ENCODE measurements at regions not wholly inside any gene's neighbourhood (a gene's known extent, or its start where the extent isn't known, plus 50 kb on each side); places are given as distances from the start of the nearest gene placed in this dataset.

GRCh38 chr9:16202914-16203728, 650.3 kb downstream of the CCDC171 start:
- DNase-seq: peak; percentile 96

DNA sequence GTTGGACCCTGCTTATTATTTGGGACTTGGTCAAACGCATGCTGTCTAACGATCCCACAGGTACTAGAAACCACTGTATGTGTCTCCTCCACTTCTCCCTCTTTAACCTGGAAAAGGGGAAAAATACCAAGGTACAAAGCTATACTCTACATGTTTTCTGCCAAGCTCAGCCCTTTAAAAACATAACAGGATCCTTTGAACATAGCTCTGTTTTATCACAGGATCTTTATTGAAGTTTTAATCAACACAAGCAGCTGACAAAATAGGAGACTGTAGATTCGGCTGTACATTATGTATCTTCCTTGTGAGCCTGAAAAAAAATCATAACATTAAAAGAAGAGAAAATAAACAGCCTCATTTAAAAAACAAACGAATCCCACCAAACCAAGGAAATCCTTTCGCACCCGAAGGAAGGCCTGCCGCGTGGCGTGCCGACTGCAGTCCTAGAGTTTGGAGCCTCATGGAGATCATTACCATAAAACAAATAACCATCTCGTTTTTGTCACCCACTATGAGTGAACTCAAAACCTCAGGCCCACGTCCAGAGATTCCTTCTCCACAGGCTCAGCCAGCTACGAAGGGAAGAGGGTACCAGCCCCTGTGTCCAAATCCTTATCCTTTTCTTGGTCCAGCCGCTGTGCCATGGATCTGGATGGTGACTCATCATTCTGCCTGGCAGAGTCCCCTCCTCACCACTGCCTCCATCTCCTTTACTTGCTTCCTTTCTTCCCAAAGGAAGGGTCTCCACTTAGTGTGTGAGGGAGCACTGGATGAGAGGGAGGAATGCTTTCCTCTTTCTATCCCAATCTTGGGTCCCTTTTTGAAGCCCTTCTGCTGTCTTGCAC, 651.1 kb downstream of the CCDC171 start:
- DNase-seq: no peak

GRCh38 chr9:16205455-16205854, 652.6 kb downstream of the CCDC171 start:
- DNase-seq: no peak

GRCh38 chr9:16206518-16206917, 653.7 kb downstream of the CCDC171 start:
- DNase-seq: no peak

DNA sequence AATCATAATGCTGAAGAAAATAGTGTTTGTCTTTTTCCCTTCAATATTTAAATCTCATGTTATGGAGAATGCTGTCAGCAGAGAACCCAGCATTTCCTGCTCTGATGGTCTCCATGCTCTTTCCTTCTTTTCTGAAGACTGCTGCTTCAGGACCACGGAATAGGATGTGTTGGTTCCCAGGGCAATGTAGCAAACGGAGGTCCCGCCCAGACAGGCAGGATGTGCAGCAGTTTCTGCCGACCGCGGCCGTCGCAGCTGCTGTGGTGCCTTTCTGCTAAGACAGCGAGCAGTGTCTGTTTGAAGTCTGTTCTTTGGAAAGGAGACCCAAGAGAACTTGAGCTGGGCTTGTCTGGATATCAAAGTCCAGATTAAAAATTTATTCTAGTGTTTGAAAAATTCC, 654.3 kb downstream of the CCDC171 start:
- no peak for DNase-seq

- no peak for DNase-seq
Measured at GRCh38 chr9:16210440-16210839, 657.6 kb downstream of the CCDC171 start.

DNA sequence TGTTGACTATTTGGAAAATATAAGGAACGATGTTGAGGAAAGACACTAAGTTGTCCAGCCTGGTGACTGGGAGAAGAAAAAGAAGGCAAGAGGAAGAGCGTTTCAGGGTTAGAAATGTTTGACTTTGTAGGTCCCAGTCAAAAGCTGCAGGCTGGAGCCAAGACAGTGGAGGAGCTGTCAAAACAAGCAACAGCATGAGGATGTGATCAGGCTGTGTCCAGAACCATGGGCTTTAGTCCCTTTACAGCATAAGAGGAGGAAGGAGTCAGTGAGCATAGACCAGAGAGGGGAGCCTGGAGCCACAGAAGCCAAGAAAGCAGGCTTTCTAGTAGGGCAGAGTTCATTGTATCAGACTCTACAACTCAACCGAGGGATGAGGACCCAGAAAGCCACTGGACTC, 658.5 kb downstream of the BNC2 start:
- DNase-seq: no peak

DNA sequence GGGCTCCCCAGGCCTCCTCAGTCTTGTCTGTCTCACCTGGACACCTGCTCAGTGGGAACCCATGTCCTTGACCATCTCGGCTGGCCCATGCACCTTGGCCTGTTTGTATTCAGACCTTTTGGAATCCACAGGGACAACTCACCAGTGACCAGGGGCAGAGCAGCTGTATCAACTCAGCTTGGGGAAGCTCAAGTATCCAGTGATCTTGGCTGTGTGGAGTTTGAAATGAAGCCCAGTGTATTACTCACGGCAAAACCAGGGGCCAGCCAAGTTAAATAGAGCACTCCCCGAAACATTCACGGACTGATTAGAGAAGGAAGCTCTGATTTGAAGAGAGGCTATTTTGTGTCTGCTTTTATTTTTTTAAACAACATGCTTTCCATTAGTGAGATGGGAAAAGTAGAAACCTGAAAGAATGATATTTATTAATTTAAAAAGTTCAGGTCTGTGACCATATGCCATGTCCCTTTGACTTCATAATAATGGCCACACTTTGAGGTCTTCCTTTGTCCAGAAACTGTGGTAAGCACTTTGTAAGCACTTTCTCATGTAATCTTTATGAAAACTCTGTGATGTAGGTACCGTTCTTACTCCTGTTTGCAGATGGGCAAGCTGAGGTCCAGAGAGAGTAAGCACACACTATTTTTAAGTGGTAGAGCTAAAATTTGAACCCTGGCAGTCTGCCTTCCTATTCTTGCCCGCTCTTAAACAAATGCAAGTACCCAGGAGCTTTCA, 656.5 kb downstream of the BNC2 start:
- DNase-seq: peak; percentile 85

- DNase-seq: no peak
Measured at GRCh38 chr9:16214677-16215352, 655.7 kb downstream of the BNC2 start.

- DNase-seq: no peak
Measured at GRCh38 chr9:16215353-16215680, 655.2 kb downstream of the BNC2 start.

DNA sequence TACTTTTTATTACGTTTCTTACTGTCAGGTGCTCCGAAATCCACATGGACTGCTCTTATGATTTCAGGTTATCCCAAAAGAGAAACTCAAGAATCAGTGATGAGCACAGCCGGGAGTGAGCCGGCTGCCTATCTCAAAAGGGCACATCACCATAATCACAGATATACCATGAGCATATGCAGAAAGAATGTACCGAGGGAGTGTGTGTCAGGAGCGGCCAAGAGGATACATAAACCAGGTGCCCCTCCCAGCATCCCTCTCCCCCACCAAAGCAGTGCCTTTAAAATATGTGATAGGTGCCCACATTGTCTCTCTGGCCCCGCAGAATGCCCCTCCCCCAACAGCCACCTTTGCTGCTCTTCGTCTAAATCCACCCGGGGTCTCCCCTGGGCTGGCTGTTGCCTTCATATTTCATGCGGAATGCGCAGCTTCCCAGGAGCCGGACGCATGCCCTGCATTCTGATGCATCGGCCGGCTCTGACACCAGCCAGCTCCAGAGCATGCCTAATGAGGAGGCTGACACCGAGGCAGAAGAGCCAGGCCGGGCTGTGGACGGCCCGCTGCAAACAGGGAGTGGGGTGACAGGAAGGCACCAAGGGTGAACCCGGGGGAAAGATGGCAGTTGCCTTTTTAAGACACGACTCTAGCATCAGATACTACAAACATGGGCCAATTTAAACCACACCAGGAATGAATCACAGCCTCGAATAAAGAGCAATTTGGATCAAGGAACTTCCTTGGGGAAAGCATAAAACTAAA, 652.3 kb downstream of the BNC2 start:
- DNase-seq: peak; percentile 89

- no peak for DNase-seq
Measured at GRCh38 chr9:16221366-16221765, 649.1 kb downstream of the BNC2 start.

- DNase-seq: no peak
Measured at GRCh38 chr9:16221822-16222547, 648.5 kb downstream of the BNC2 start.

- no peak for DNase-seq
Measured at GRCh38 chr9:16223074-16223871, 647.2 kb downstream of the BNC2 start.

DNA sequence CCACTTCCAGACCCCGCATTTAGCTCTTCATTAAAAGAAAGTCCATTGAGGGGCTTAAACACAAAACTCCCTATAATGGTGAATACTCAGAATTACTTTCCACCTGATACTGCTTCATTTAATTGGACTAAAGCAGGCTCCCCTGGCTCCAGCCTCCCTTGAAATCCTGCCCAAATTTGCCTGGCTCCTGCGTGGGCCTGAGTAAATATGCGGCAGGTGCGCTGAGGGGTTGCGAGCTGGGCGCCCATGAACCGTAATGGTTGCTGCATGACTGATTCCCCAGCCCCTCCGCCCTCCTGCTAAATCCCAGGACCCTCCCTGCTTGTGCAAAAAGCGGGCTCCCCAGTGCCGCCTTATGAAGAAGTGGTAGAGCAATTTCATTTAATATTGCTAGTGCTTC, 639.7 kb downstream of the BNC2 start:
- no peak for DNase-seq

- DNase-seq: peak; percentile 36
Measured at GRCh38 chr9:16236311-16236710, 634.2 kb downstream of the BNC2 start.

GRCh38 chr9:16236882-16237281, 633.6 kb downstream of the BNC2 start:
- DNase-seq: peak; percentile 51

GRCh38 chr9:16238623-16239138, 631.8 kb downstream of the BNC2 start:
- DNase-seq: peak; percentile 39

GRCh38 chr9:16241231-16241630, 629.2 kb downstream of the BNC2 start:
- no peak for DNase-seq

DNA sequence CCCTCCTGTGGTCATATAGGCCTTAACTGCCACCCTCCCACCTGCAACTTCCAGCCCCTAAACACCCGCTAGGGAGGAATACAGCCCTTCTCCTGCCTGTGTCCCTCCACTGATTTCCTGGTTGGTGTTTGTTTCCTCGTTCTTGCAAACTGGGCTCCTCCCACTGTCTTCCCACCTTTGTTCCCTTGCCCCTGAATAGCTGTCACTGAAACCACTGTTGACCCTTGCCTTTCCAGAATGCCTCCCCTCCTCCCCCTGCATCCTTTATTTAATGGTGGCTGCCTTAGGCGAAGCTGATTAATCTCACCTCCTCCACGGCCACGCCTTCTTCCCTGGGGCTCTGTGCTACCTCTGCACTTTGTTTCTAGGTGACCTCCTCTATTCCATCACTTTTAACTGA, 626.7 kb downstream of the BNC2 start:
- no peak for DNase-seq

Data from NCI-H226 (cell line).